ENCODE measurements at regions not wholly inside any gene's neighbourhood (a gene's known extent, or its start where the extent isn't known, plus 50 kb on each side); places are given as distances from the start of the nearest gene placed in this dataset.

DNA sequence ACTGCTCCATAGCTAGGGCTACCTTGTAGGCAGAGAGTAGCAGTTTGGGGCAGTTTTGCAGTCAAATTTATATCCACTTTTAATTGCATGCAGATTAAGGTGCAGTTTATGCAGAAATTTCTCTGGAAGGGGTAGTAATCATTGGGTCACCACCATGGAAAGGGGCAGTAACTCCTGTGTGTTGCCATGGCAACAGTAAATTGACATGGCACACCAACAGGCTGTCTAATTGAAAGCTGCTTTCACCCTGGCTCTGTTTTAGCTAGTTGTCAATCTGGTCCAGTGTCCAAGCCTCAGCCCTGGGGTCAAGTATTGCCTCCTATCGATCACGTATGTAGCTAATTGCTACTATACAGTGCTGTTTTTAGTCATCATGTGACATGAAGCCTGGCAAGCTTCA lies 786.1 kb upstream of the CNTN5 start:
- no peaks in the 10 kb centered on the region for H3K4me1 Mint-ChIP-seq (ENCODE audit: unreplicated experiment)
- H3K27me3 Mint-ChIP-seq (ENCODE audit: unreplicated experiment): no peaks in the 10 kb centered on the region
- no peaks in the 10 kb centered on the region for H3K9me3 Mint-ChIP-seq (ENCODE audit: unreplicated experiment)
- no peak for DNase-seq (ENCODE audit: low spot score)
- no peak overlapping the region for H3K27ac Mint-ChIP-seq (ENCODE audit: unreplicated experiment)
- H3K36me3 Mint-ChIP-seq (ENCODE audit: low read depth, unreplicated experiment): no peaks in the 10 kb centered on the region
- no peak overlapping the region for H3K4me3 Mint-ChIP-seq (ENCODE audit: unreplicated experiment)
- TF ChIP-seq, protein P1, sequence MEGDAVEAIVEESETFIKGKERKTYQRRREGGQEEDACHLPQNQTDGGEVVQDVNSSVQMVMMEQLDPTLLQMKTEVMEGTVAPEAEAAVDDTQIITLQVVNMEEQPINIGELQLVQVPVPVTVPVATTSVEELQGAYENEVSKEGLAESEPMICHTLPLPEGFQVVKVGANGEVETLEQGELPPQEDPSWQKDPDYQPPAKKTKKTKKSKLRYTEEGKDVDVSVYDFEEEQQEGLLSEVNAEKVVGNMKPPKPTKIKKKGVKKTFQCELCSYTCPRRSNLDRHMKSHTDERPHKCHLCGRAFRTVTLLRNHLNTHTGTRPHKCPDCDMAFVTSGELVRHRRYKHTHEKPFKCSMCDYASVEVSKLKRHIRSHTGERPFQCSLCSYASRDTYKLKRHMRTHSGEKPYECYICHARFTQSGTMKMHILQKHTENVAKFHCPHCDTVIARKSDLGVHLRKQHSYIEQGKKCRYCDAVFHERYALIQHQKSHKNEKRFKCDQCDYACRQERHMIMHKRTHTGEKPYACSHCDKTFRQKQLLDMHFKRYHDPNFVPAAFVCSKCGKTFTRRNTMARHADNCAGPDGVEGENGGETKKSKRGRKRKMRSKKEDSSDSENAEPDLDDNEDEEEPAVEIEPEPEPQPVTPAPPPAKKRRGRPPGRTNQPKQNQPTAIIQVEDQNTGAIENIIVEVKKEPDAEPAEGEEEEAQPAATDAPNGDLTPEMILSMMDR (IDR thresholded peaks at IDR 0.05; ENCODE audit: unreplicated experiment): no peak

DNA sequence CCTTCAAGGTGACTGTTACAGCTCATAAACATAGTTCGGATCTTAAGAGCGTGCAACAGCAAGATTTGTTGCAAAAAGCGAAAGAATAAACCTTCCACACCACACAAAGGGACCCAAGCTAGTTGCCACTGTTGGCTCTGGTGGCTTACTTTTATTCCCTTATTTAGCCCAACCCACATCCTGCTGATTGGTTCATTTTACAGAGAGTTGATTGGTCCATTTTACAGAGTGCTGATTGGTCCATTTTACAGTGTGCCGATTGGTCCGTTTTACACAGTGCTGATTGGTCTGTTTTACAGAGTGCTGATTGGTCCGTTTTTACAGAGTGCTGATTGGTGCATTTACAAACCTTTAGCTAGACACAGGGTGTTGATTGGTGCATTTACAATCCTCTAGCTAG lies 776.9 kb upstream of the CNTN5 start:
- no peak overlapping the region for H3K4me3 Mint-ChIP-seq (ENCODE audit: unreplicated experiment)

DNA sequence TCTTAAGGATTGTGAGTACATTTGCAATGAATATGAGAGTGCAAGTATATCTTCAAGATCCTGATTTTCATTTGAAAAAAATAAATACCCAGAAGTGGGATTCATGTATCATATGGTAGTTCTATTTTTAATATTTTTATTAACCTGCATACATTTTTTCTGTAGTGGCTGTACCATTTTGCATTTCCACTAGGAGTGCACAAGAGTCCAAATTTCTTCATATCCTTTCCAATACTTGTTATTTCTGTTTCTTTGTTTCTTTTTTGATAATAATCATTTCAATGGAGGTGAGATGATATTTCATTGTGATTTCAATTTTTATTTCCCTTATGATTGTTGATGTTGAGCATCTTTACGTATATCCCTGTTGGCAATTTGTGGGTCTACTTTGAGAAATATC lies 759.8 kb upstream of the CNTN5 start:
- Mint-ChIP-seq H3K4me3 (ENCODE audit: unreplicated experiment) (no peak overlapping the region), H3K9me3 (ENCODE audit: unreplicated experiment) (no peaks in the 10 kb centered on the region), H3K4me1 (ENCODE audit: unreplicated experiment) (no peaks in the 10 kb centered on the region), H3K36me3 (ENCODE audit: low read depth, unreplicated experiment) (no peaks in the 10 kb centered on the region), H3K27ac (ENCODE audit: unreplicated experiment) (no peak overlapping the region), H3K27me3 (ENCODE audit: unreplicated experiment) (peaks cover 1% of the 10 kb centered on the region)
- no peak for DNase-seq (ENCODE audit: low spot score)
- TF ChIP-seq, protein P1 (IDR thresholded peaks at IDR 0.05; ENCODE audit: unreplicated experiment): peak; percentile 75

More for the DNA sequence above, 776.9 kb upstream of the CNTN5 start:
- no peaks in the 10 kb centered on the region for H3K36me3 Mint-ChIP-seq (ENCODE audit: low read depth, unreplicated experiment)
- H3K9me3 Mint-ChIP-seq (ENCODE audit: unreplicated experiment): no peaks in the 10 kb centered on the region
- no peak for DNase-seq (ENCODE audit: low spot score)
- H3K27me3 Mint-ChIP-seq (ENCODE audit: unreplicated experiment): no peaks in the 10 kb centered on the region
- TF ChIP-seq, protein P1 (IDR thresholded peaks at IDR 0.05; ENCODE audit: unreplicated experiment): no peak
- no peak overlapping the region for H3K27ac Mint-ChIP-seq (ENCODE audit: unreplicated experiment)
- no peaks in the 10 kb centered on the region for H3K4me1 Mint-ChIP-seq (ENCODE audit: unreplicated experiment)

DNA sequence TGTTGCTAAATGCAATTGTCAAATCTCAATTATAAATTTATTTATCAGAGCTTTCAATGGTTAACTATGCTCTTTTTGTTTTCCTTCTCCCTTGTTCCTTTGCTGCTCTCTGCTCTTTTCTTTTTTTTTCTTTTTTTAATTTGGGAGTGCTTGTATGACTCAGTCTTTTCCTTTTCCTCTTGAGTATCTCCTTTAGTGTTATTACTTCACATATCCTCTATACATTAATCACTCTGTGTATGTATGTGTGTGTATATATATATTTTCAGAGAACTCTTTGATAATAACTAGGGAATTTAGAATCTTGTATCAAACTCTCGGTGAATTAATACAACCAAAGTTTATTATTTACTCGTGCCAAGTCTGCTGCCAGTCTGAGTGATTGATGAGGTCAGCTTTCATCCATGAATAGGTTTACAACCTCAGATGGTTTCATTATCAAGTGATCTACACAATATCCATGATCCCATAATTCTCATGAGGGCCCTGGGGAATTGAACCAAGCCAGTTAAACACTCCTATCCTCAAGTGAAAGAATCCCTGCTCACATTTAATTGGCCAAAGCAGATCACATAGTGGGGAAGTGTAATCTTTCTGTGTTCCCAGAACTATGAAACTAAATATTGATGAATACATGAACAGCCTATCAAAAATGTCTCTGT lies 743.4 kb upstream of the CNTN5 start:
- H3K4me3 Mint-ChIP-seq (ENCODE audit: unreplicated experiment): no peak overlapping the region
- no peaks in the 10 kb centered on the region for H3K36me3 Mint-ChIP-seq (ENCODE audit: low read depth, unreplicated experiment)
- no peak for DNase-seq (ENCODE audit: low spot score)
- no peaks in the 10 kb centered on the region for H3K27me3 Mint-ChIP-seq (ENCODE audit: unreplicated experiment)
- TF ChIP-seq, protein P1 (IDR thresholded peaks at IDR 0.05; ENCODE audit: unreplicated experiment): no peak
- no peaks in the 10 kb centered on the region for H3K9me3 Mint-ChIP-seq (ENCODE audit: unreplicated experiment)
- no peaks in the 10 kb centered on the region for H3K4me1 Mint-ChIP-seq (ENCODE audit: unreplicated experiment)
- H3K27ac Mint-ChIP-seq (ENCODE audit: unreplicated experiment): no peak overlapping the region

DNA sequence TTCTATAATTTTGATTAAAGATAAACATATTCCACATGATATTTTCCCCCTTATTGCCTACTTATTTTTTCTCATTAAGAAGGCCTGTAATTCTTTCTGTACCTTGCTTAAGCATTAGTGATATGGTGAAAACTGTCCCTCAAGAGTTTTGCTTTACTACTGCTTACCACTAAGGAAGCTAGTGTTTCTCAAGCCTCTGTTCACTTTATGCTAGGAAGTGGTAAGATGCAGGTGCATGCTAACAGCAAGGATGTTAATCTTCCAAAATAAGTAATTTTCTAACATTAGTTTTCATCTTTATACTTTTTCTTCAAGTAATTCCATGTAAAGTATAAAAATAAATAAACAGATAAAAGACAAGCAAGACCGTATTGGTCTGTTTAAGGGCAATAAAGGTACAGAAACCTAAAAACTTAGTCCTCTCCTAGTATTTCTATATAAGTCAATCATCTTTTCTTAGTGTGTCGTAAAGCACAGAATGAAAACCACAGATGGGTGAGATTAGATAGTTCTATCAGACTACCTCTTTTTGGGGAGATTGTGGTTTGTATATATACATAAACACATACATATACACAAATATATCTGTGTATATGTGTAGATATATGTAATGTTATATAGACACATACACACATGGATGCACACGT lies 731.0 kb upstream of the CNTN5 start:
- no peak for DNase-seq (ENCODE audit: low spot score)

More for the DNA sequence above, 731.0 kb upstream of the CNTN5 start:
- no peaks in the 10 kb centered on the region for H3K36me3 Mint-ChIP-seq (ENCODE audit: low read depth, unreplicated experiment)
- no peak overlapping the region for H3K27ac Mint-ChIP-seq (ENCODE audit: unreplicated experiment)
- no peaks in the 10 kb centered on the region for H3K4me1 Mint-ChIP-seq (ENCODE audit: unreplicated experiment)
- H3K27me3 Mint-ChIP-seq (ENCODE audit: unreplicated experiment): no peaks in the 10 kb centered on the region
- H3K9me3 Mint-ChIP-seq (ENCODE audit: unreplicated experiment): no peaks in the 10 kb centered on the region
- H3K4me3 Mint-ChIP-seq (ENCODE audit: unreplicated experiment): no peak overlapping the region
- TF ChIP-seq, protein P1 (IDR thresholded peaks at IDR 0.05; ENCODE audit: unreplicated experiment): no peak
